SH-SY5Y (cell line): ENCODE measurements at regions not wholly inside any gene's neighbourhood (a gene's known extent, or its start where the extent isn't known, plus 50 kb on each side); places are given as distances from the start of the nearest gene placed in this dataset.

ENCODE experiments used
- GATA2 ChIP-seq: IDR thresholded peaks from 2 replicates; pipeline ENCODE4 v1.6.1; 2011; ENCODE audit warnings: mild to moderate bottlenecking, low read depth, low read length
- GATA3 ChIP-seq: IDR thresholded peaks from 2 replicates; pipeline ENCODE4 v1.6.1; 2011; ENCODE audit warnings: low read depth, mild to moderate bottlenecking, low read length, moderate library complexity

DNA sequence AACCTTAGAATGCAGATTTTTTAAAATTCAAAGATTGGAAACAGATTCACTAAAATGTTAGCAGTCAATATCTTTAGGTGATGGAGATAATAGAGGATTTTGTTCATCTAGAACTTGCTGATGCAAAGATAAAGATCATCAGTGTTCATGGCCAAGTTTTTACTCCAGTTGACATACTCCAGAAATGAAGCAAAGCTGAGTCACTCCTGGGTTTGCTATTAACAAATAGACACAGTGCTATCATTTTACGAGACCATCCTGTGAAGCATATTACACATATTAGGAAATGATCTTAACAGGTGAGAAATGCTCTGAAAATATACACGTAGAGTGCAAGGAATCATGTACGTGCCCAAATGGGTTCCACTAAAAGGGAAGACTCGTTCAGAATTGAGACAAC, 170.6 kb upstream of the FAM9B start:
- no peak for TF ChIP-seq GATA3
- TF ChIP-seq GATA2, result no peak
